Panc1 (cell line): ENCODE measurements at regions not wholly inside any gene's neighbourhood (a gene's known extent, or its start where the extent isn't known, plus 50 kb on each side); places are given as distances from the start of the nearest gene placed in this dataset.

Experiments
- CTCF ChIP-seq: fragments of 450-650 bp; IDR thresholded peaks from 2 replicates; pipeline ENCODE4 v1.5.1; 2017; ENCODE audit warnings: mild to moderate bottlenecking
- POLR2AphosphoS5 ChIP-seq: IDR thresholded peaks from 2 replicates; pipeline ENCODE4 v1.6.1; 2012; ENCODE audit warnings: mild to moderate bottlenecking, low read depth, low read length, moderate library complexity

GRCh38 chr16:26957283-26957859, 109.4 kb upstream of the C16orf82 start:
- TF ChIP-seq POLR2AphosphoS5 (no peak), CTCF (no peak)
